K562 (cell line): ENCODE measurements at regions not wholly inside any gene's neighbourhood (a gene's known extent, or its start where the extent isn't known, plus 50 kb on each side); places are given as distances from the start of the nearest gene placed in this dataset.

Experiments used
- ATAC-seq: fragments of 200-7000 bp; cut with Tn5 transposase; 3 replicates; pipeline ENCODE4 v1.9.1; 2020; ENCODE audit warnings: moderate library complexity
- BruUV-seq: library from RNA; stranded (reverse); fragments of 400-500 nt; replicated peaks from 2 replicates; lab custom pipeline; 2021; lab: Mats Ljungman, UMichigan
- CTCF ChIA-PET: fragments of 300-600 bp; formaldehyde crosslinking; extraction: SDS; loops from one replicate; lab custom pipeline; 2021; ENCODE audit warnings: low intra/inter-chr PET ratio; lab: Yijun Ruan, JAX
- POLR2A ChIA-PET: fragments of 300-600, 350-650 bp; sonication (Branson Sonifier 250); formaldehyde crosslinking; extraction: SDS; loops from one replicate; lab custom pipeline; 2021; ENCODE audit warnings: antibody characterized with exemption, inconsistent platforms; lab: Yijun Ruan, JAX
- DNase-seq, 4 experiments: peaks; one replicate each; pipeline versions ENCODE4 v3.0.0 to v3.0.0-alpha.2; 2011 to 2018; ENCODE audit warnings: low spot score in 3 of 4, mixed read lengths in 3 of 4; ENCODE audit errors: extremely low read depth in 1 of 4
- FAIRE-seq: peaks from 2 replicates; lab custom pipeline; 2011; peaks lifted over from hg19 to GRCh38; lab: Jason Lieb, UNC
- H2AFZ ChIP-seq: 2 replicates; pipeline ENCODE4 v1.6.0; 2011; ENCODE audit warnings: low read depth, low read length, control low read depth, inconsistent platforms
- H3K27ac ChIP-seq: fragments of 200-600 bp; 3 replicates; pipeline ENCODE4 v1.8.0; 2011; ENCODE audit warnings: low read depth, mild to moderate bottlenecking, control low read depth, inconsistent platforms, low read length, moderate library complexity, mixed read lengths; ENCODE audit errors: extremely low read depth
- H3K27me3 ChIP-seq, 2 experiments: fragments of 300-600 bp in 1 of 2; 2 replicates in 1 of 2; 3 replicates in 1 of 2; pipeline versions ENCODE4 v1.6.0 to v1.8.0; 2011; ENCODE audit warnings: inconsistent platforms in 2 of 2, low read length in 2 of 2, mild to moderate bottlenecking in 1 of 2, mixed read lengths in 1 of 2, moderate library complexity in 1 of 2; ENCODE audit not compliant: control insufficient read depth in 2 of 2, insufficient read depth in 2 of 2
- H3K36me3 ChIP-seq: fragments of 300-600 bp; 3 replicates; pipeline ENCODE4 v1.8.0; 2011; ENCODE audit warnings: mild to moderate bottlenecking, low read length, inconsistent platforms; ENCODE audit not compliant: control insufficient read depth, insufficient read depth
- H3K4me1 ChIP-seq, 2 experiments: fragments of 200-600 bp in 1 of 2; replicated peaks in 1 of 2; 2 replicates in 1 of 2; 3 replicates in 1 of 2; pipeline versions ENCODE4 v1.5.1 to v1.8.0; 2011; ENCODE audit warnings: inconsistent platforms in 2 of 2, low read length in 2 of 2, mild to moderate bottlenecking in 1 of 2, mixed read lengths in 1 of 2, moderate library complexity in 1 of 2; ENCODE audit not compliant: control insufficient read depth in 2 of 2, insufficient read depth in 2 of 2
- H3K4me2 ChIP-seq: 2 replicates; pipeline ENCODE4 v1.6.1; 2011; ENCODE audit warnings: low read length, control low read depth, inconsistent platforms, mixed read lengths; ENCODE audit not compliant: insufficient read depth
- H3K4me3 ChIP-seq: fragments of 200-600 bp; sonication (generic), shearing (Covaris generic); 2 replicates; pipeline ENCODE4 v1.5.1; 2016; ENCODE audit warnings: control low read depth, inconsistent platforms
- H3K79me2 ChIP-seq: fragments of 200-600 bp; 3 replicates; pipeline ENCODE4 v1.8.0; 2011; ENCODE audit warnings: low read length, inconsistent platforms; ENCODE audit not compliant: control insufficient read depth, insufficient read depth
- H3K9ac ChIP-seq, 2 experiments: 2 replicates each; pipeline versions ENCODE4 v1.6.0 to v1.6.1; 2011; ENCODE audit warnings: low read depth in 2 of 2, low read length in 2 of 2, control low read depth in 1 of 2, inconsistent platforms in 1 of 2, mild to moderate bottlenecking in 1 of 2, mixed read lengths in 1 of 2; ENCODE audit not compliant: insufficient read depth in 1 of 2
- H3K9me1 ChIP-seq: one replicate; pipeline ENCODE4 v1.6.0; 2011; ENCODE audit warnings: inconsistent platforms, mild to moderate bottlenecking, low read length, moderate library complexity; ENCODE audit not compliant: control insufficient read depth, insufficient read depth
- H3K9me3 ChIP-seq: replicated peaks from 2 replicates; pipeline ENCODE4 v1.5.1; 2011; ENCODE audit warnings: low read depth, low read length, inconsistent platforms; ENCODE audit not compliant: control insufficient read depth, insufficient read depth
- H4K20me1 ChIP-seq: replicated peaks from 2 replicates; pipeline ENCODE4 v1.6.1; 2011; ENCODE audit warnings: low read length, inconsistent platforms, mixed read lengths; ENCODE audit not compliant: control insufficient read depth, insufficient read depth
- BACH1 ChIP-seq: fragments of 200-800 bp; sonication (Bioruptor generic); IDR thresholded peaks from 2 replicates; pipeline ENCODE4 v1.6.1; 2016; ENCODE audit warnings: missing genetic modification characterization, missing compliant biosample characterization
- EGR1 ChIP-seq: fragments of 450-650 bp; conservative IDR thresholded peaks from 2 replicates; pipeline ENCODE4 v1.6.1; 2017; ENCODE audit warnings: mild to moderate bottlenecking
- FOXK1 ChIP-seq: sonication (generic); formaldehyde crosslinking; IDR thresholded peaks from 2 replicates; pipeline ENCODE4 v1.8.0; 2022; ENCODE audit warnings: missing genetic modification reagents, mild to moderate bottlenecking, borderline replicate concordance
- GABPB1 ChIP-seq: sonication (generic); formaldehyde crosslinking; IDR thresholded peaks from 2 replicates; pipeline ENCODE4 v1.8.0; 2022; ENCODE audit warnings: mild to moderate bottlenecking, missing genetic modification reagents
- RBM14 ChIP-seq: fragments of 200-400 bp; formaldehyde crosslinking; IDR thresholded peaks from 2 replicates; pipeline ENCODE4 v1.6.1; 2018; ENCODE audit warnings: low read depth, mild to moderate bottlenecking, low read length, moderate library complexity, borderline replicate concordance; ENCODE audit not compliant: insufficient read depth
- RHOXF2B ChIP-seq: fragments of 250-450 bp; sonication (Bioruptor Pico); conservative IDR thresholded peaks from 2 replicates; pipeline ENCODE4 v1.5.1; 2021
- WHSC1 ChIP-seq: IDR thresholded peaks from one replicate; pipeline ENCODE4 v1.6.1; 2012; ENCODE audit warnings: low read length, control low read depth, inconsistent platforms
- YBX1 ChIP-seq: fragments of 450-650 bp; IDR thresholded peaks from 2 replicates; pipeline ENCODE4 v1.7.1; 2016; ENCODE audit warnings: mild to moderate bottlenecking
- ZNF140 ChIP-seq: fragments of 250-450 bp; sonication (Bioruptor Pico); IDR thresholded peaks from 2 replicates; pipeline ENCODE4 v1.8.0; 2021; ENCODE audit warnings: moderate library complexity, mild to moderate bottlenecking, inconsistent platforms
- ZNF408 ChIP-seq: fragments of 250-450 bp; sonication (Bioruptor Pico); IDR thresholded peaks from 2 replicates; pipeline ENCODE4 v1.4.0; 2020; ENCODE audit warnings: low read depth, mild to moderate bottlenecking, moderate library complexity
- ZNF445 ChIP-seq: fragments of 250-450 bp; sonication (Bioruptor Pico); IDR thresholded peaks from 2 replicates; pipeline ENCODE4 v1.4.0; 2020; ENCODE audit warnings: low read depth, mild to moderate bottlenecking, moderate library complexity
- ZNF511 ChIP-seq: sonication (generic); formaldehyde crosslinking; IDR thresholded peaks from 2 replicates; pipeline ENCODE4 v1.8.0; 2022; ENCODE audit warnings: mild to moderate bottlenecking, missing genetic modification reagents
- ZNF77 ChIP-seq: fragments of 250-450 bp; sonication (Bioruptor Pico); IDR thresholded peaks from 2 replicates; pipeline ENCODE4 v1.5.0; 2020
- WGBS: fragments of 100-300 bp; shearing (Covaris generic); methylation state at CpG from one replicate; pipeline ENCODE4 v1.1.6; 2016; ENCODE audit warnings: low coverage, mixed read lengths; ENCODE audit not compliant: insufficient coverage; ENCODE audit errors: missing lambda C conversion rate; 5-methylcytosine and 5-hydroxymethylcytosine counted together
- in situ Hi-C: fragments of 300-500 bp; cut with MboI; formaldehyde crosslinking; loops from 4 replicates; pipeline ENCODE4 v1.15.0; 2018; ENCODE audit warnings: inconsistent platforms, mixed read lengths
- intact Hi-C: fragments of 100-400 bp; cut with micrococcal nuclease; formaldehyde crosslinking; loops from 2 replicates; pipeline ENCODE4 v1.14.2; 2022
- TF ChIP-seq, protein P1 (sequence below), 2 experiments: fragments of 200-800 bp in 1 of 2; sonication (Bioruptor generic) in 1 of 2; sonication (generic) in 1 of 2; formaldehyde crosslinking in 1 of 2; IDR thresholded peaks in 1 of 2; conservative IDR thresholded peaks in 1 of 2; 2 replicates each; pipeline versions ENCODE4 v1.5.0 to v1.6.1; 2016 to 2020; ENCODE audit warnings: missing compliant biosample characterization in 1 of 2, missing genetic modification characterization in 1 of 2, missing genetic modification reagents in 1 of 2

GRCh38 chr17:12509801-12510200 lies 155.9 kb upstream of the MYOCD start:
- FAIRE-seq, result no peak

More at GRCh38 chr17:12509801-12510200, 155.9 kb upstream of the MYOCD start:
- Histone ChIP-seq H3K27ac (no peak overlapping the region), H4K20me1 (no peaks in the 10 kb centered on the region), H3K9me3 (no peaks in the 10 kb centered on the region), H3K4me2 (no peak overlapping the region), H2AFZ (no peak overlapping the region), H3K4me1 (no peaks in the 10 kb centered on the region), H3K9me1 (no peaks in the 10 kb centered on the region), H3K27me3 (no peaks in the 10 kb centered on the region), H3K4me3 (no peak overlapping the region)
- CTCF ChIA-PET, result no interaction called here
- intact Hi-C loops, result no loop called here
- WGBS, result 0% methylated on average over 1 of the region's 1 CpG
- DNase-seq, result no peak
- no peak for TF ChIP-seq RHOXF2B (CRISPR knock-in tag)
- TF ChIP-seq, protein P1, sequence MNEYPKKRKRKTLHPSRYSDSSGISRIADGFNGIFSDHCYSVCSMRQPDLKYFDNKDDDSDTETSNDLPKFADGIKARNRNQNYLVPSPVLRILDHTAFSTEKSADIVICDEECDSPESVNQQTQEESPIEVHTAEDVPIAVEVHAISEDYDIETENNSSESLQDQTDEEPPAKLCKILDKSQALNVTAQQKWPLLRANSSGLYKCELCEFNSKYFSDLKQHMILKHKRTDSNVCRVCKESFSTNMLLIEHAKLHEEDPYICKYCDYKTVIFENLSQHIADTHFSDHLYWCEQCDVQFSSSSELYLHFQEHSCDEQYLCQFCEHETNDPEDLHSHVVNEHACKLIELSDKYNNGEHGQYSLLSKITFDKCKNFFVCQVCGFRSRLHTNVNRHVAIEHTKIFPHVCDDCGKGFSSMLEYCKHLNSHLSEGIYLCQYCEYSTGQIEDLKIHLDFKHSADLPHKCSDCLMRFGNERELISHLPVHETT (CRISPR knock-in tag; conservative IDR thresholded peaks at IDR 0.05 in 1 of 2, IDR thresholded peaks at IDR 0.05 in 1 of 2), result no peak
- TF ChIP-seq BACH1, result no peak
- no peak for TF ChIP-seq GABPB1 (CRISPR knock-in tag)
- no peak for TF ChIP-seq ZNF511 (CRISPR knock-in tag)
- no peak for TF ChIP-seq RBM14
- no peak for TF ChIP-seq WHSC1
- no peak for TF ChIP-seq ZNF77 (CRISPR knock-in tag)
- no peak for TF ChIP-seq ZNF408 (CRISPR knock-in tag)
- TF ChIP-seq FOXK1, result no peak
- no peak for TF ChIP-seq EGR1
- TF ChIP-seq YBX1, result no peak
- no peak for TF ChIP-seq ZNF140
- TF ChIP-seq ZNF445, result no peak
- TF ChIP-seq, all 486 proteins: peak for 0
- BruUV-seq, result no TSS peak
- Histone ChIP-seq H3K9ac (no peak overlapping the region), H3K36me3 (no peaks in the 10 kb centered on the region), H3K79me2 (no peaks in the 10 kb centered on the region)
- POLR2A ChIA-PET, result no interaction called here
- in situ Hi-C loops, result no loop called here
- no peak for ATAC-seq
